Fibroblast of skin of left biceps (primary cell): ENCODE measurements at regions not wholly inside any gene's neighbourhood (a gene's known extent, or its start where the extent isn't known, plus 50 kb on each side); places are given as distances from the start of the nearest gene placed in this dataset.
A peak's percentile ranks its signal among the peaks of the same experiment; 100 is the strongest.

ENCODE experiments used
- DNase-seq, 2 experiments: peaks; one replicate each; pipeline ENCODE4 v3.0.0-alpha.2; 2013; ENCODE audit warnings: low read depth in 2 of 2

DNA sequence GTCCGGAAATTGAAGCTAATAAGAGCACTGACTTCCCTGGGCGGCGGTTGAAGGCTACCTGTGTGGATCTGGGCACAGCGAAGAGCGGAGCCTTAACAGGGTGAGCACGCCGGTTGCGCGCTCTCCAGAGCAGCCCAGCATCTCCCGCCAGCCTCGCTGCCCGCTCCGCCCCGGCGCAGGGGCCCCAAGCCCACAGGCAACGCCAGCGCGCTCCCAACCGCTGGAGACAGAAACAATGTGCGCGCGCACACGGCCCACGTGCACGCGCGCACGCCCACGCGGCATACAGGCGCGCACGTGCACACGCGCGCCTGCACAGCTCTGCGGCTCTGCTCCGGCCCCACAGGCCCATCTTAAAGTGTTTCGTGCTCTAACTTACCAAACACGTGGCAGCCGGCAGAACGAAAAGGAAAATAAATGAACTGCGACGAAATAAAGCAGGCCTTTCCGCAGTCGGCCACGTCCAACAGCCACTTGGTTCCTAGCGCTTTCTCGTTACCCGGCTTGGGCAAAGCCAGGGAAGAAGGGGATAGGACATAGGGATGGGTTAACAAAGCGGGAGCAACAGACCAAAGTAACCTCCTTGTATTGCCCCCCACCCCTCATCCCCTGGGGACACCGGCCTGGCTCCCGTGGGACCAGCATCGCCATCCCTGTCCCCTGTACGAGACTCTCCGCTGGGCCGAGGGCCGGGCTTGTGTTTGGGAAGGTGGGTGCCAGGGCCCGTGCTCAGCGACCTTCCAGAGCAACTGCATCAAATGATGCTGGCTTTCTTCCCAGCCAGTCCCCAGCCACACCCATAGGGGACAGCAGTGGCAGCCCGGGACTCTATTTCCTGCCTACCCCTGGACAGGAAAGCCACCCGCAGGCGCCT, 203.7 kb downstream of the ABHD5 start:
- peak; percentile 49 to 55 for DNase-seq

GRCh38 chr3:43895573-43895972, 204.8 kb downstream of the ABHD5 start:
- DNase-seq: no peak

DNA sequence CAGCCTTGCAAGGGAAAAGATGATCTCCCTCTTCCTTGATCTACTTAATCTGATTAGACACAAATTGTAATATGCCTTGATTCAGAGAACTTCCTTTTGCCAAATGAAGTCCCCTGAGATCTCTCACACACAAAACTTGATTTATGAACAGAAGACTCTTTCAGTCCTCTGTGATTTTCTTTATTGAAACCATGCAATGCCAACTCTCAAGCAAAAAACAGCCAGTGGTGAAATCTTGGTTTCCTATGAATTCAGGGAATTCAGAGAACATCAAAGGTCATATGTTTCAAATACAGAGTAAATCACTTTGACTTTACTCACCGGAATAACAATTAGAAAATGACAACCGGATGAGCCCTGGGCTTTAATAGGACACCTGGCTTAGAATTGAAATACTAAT, 211.7 kb downstream of the ABHD5 start:
- no peak for DNase-seq

DNA sequence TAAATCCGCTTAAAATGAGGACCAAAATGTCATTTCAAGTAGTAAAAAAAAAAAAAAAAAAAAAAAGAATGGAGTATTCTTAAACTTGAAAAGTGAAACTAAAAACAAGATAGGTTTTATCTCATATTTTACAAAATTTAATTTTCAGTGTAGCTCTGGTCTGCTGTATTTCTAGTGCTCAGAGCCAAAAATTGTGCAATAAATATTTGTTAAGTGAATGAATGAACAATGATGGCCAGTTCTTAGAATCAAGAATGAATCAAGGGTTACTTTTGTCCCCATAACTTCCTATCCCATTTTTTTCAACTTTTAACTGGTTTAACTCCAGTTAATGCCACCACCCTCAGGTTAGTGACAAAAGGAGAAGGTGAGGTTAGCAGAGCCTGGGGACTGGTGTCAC, 214.4 kb downstream of the ABHD5 start:
- no peak for DNase-seq

- DNase-seq: no peak
Measured at GRCh38 chr3:43906849-43907507, 216.2 kb downstream of the ABHD5 start.

DNA sequence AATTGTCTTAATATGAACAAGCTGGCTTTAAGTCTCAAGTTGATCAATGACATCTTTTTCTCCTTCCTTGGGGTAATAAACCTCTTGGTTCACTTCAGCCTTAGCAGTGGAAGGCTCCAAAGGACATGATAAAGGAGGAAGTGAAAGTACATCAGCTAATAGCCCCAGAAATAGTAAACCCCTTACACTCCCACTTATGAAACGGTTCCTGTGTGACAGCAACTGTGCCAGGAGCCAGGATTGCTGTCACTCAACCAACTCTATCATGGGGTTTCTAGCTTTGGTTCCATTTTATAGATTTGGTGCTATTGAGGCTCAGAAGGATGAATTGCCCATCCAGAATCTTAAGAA, 216.7 kb downstream of the ABHD5 start:
- no peak for DNase-seq

DNA sequence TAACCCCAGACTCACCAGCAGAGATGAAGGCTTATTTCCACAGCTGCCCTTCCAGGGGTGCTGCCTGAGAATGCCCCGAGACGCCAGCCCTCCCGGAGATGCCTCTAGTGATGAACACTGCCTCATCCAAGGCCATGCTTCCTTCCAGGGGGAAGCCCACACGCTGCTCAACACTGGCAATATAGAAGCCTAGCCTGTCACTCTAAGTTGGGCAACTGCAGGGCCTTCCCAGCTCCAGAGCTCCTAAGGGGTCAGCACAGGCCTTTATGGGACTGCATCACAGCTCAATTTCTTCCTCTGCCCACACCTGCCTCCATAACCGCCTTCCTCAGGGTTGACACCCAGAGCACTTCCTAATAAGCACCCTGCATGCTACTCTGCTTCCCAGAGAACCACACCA, 217.7 kb downstream of the ABHD5 start:
- DNase-seq: no peak

DNA sequence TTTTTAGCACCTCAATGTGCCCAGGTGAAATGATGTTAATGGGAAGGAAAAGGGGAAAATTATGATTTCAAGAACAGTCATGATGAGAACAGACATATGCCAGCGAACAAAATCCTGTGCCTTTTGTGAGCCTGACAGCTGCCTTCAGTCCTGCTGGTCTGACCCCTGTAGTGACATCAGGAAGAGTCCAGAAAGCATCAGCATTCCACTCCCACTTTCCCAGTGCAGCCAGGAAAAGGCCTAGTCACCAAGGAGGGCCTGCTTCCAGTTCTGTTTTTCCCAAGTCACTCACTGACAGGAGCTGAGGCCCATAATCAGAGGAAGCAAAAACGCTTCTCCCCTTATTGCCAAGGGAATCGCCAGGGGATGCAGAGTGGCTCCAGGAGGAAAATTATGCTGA, 218.4 kb downstream of the ABHD5 start:
- no peak for DNase-seq

- no peak for DNase-seq
Measured at GRCh38 chr3:43910750-43911149, 220.0 kb downstream of the ABHD5 start.

DNA sequence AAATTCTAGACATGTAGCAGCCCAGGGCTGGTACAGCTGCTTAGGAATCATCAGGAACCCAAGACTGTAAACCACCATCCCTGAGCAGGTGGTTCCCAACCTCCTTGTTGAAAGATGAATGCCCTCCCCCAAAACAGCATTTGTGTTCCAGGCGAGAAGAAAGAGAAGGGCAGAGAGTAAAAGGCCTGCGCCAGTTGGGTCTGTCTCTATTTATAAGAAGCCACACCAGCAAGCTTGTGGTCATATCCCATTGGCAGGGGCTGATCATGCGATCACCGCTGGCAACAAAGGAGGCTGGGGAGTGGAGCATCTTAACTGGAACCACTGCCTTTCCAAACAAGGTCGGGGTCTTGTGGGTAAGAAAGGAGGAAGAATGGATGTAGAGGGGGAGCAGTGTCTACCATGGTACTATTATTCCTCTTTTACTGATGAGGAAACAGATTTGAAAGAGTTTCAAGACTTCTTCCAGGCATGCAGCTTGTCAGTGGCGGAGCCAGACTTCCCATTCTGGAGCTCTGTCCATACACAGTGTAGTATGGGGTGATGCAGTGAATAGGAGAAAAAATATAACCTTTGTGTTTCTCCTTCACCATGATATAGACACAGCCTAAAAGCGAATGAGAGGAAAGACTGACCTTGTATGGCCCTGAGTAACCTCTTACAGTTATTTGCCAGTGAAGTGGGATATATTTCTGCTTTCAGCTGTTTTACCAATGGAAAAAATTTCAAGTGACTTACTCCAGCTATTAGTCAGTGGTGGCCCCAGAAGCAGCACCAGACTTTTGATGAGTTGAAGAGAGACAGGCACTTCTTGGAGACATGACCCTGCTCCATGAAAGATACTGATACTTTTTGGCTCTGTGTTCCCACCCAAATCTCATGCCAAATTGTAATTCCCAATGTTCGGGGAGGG, 222.6 kb downstream of the ABHD5 start:
- DNase-seq: no peak

- no peak for DNase-seq
Measured at GRCh38 chr3:43914269-43914668, 223.5 kb downstream of the ABHD5 start.

- DNase-seq: no peak
Measured at GRCh38 chr3:43915546-43915945, 224.8 kb downstream of the ABHD5 start.

DNA sequence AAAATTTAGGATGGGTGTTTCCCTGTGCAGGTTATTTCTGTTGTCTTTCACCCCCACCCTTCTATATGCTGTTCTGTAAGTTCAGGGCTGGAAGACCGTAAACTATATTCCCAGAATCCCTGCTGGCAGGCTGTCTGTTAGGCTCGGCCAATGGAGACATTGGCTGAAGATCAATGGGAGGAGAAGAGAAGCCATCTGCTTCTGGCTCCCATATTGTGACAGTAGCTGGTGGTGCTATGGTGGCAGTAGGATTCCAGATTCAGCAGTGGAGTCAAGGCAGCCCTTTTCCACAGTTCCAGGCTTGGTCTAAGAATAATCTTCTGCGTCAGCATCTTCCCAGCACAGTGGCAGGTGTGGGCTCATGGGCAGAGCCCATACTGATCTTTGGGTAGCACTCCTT, 226.6 kb downstream of the ABHD5 start:
- DNase-seq: no peak

DNA sequence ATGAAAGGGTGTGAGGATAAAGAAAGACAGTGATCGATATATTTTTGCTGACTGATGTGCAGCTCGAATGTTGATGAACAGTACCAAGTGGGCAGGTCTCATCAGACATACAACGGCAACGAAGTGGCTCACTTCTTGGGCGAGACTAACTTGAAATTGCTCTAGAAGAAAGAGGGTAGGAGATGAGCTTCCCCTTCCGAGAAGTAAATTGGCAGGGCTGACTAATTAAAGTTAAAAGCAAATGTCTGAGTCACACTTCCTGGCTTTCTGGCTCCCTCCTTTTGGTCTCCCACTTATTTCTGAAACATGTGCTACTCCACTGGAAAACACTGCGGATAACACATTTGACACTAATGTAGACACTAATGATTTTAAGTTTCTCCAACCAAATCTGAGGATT, 228.3 kb downstream of the ABHD5 start:
- DNase-seq: no peak

DNA sequence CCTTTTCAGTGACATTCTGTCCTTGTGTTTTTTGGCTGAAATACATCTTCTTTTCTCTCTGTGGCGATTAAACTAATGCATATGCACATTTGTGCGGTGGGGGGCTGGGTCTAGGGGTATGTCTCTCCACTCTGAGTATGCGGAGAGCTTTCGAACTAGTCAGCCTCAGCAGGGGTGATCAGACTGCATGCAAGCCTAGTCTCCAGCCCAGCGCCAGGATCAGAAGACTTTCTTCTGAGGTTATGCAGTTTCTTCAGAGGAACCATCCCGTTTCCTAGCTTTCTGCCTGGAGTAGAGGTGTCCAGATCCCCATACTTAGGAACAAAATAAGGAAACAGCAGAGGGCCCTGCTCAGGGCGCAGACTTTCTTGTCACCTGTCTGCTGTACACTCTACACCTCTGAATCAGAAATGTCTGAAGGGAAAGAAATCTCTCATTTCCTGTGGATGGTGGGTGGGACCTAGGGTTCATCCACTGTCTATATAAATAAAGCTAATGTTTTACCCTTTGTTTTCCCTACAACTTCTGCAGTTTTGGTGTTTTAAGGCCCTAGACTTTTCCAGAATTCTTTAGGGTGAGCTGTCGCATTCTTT, 230.4 kb downstream of the ABHD5 start:
- no peak for DNase-seq

GRCh38 chr3:43922374-43922773, 231.6 kb downstream of the ABHD5 start:
- no peak for DNase-seq

GRCh38 chr3:43923104-43923882, 232.6 kb downstream of the ABHD5 start:
- DNase-seq: no peak

- no peak for DNase-seq
Measured at GRCh38 chr3:43926055-43926454, 235.3 kb downstream of the ABHD5 start.

DNA sequence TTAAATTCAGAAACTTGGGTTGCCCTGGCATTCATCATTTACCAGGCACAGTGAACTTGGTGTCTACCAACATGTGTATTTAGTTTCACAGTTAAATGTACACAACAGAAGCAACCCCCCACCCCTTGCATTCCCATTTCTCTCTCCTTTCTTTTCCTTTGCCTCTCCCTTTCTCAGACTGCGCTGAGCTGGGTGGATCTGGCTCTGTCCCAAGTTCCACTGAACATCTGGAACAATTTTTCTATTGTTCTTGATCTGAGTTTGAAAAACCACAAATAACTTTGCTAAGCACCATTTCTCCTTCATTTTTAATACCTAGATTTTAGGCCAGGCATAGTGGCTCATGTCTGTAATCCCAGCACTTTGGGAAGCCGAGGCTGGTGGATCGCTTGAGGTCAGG, 242.2 kb downstream of the ABHD5 start:
- peak; percentile 11 to 13 for DNase-seq

- DNase-seq: no peak
Measured at GRCh38 chr3:43948013-43948412, 257.3 kb downstream of the ABHD5 start.

DNA sequence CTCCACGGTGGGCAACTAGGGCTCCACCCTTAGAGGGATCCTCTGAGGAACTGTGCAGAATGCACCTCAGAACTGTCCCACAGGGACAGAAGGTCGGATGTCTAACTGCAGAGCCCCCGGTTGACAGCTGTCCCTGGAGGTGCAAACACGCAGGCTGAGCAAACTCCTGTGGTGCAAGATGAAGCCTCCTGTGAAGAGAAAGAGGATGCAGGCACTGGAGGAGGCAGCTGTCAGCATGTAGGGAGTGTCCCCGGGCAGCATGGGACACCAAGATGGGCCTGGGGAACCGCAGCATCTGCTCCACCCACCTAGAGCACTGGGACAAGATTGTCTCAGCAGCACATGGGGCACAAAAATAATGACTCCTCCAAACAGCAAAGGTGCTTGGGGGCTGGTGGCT, 258.9 kb downstream of the ABHD5 start:
- DNase-seq: no peak
